HG03060 (cell line): ENCODE measurements at regions not wholly inside any gene's neighbourhood (a gene's known extent, or its start where the extent isn't known, plus 50 kb on each side); places are given as distances from the start of the nearest gene placed in this dataset.

Experiments used
- ATAC-seq: cut with Tn5 transposase; IDR thresholded peaks from one replicate; pipeline ENCODE4 v1.9.1; 2021; ENCODE audit warnings: low read depth, moderate number of reproducible peaks; ENCODE audit not compliant: unreplicated experiment

- no peak for ATAC-seq
These were observed 49.7 kb downstream of the GLI2 start for GRCh38 chr2:120785228-120785966.

GRCh38 chr2:120786038-120786960 is 50.6 kb downstream of the GLI2 start:
- no peak for ATAC-seq

- no peak for ATAC-seq
These were observed 51.6 kb downstream of the GLI2 start for GRCh38 chr2:120787111-120787821.

- ATAC-seq, result no peak
These were observed 52.4 kb downstream of the GLI2 start for GRCh38 chr2:120787822-120788700.

- ATAC-seq, result no peak
These were observed 55.7 kb downstream of the GLI2 start for GRCh38 chr2:120791243-120791961.

- no peak for ATAC-seq
These were observed 56.3 kb downstream of the GLI2 start for GRCh38 chr2:120791962-120792297.

- ATAC-seq, result no peak
These were observed 58.2 kb downstream of the GLI2 start for GRCh38 chr2:120793682-120794403.

- ATAC-seq, result no peak
These were observed 59.0 kb downstream of the GLI2 start for GRCh38 chr2:120794716-120795115.

GRCh38 chr2:120796094-120796493 is 60.4 kb downstream of the GLI2 start:
- ATAC-seq, result no peak

GRCh38 chr2:120797421-120798221 is 62.0 kb downstream of the GLI2 start:
- ATAC-seq, result no peak

GRCh38 chr2:120798567-120799247 is 63.0 kb downstream of the GLI2 start:
- no peak for ATAC-seq

- ATAC-seq, result no peak
These were observed 66.5 kb downstream of the GLI2 start for GRCh38 chr2:120802158-120802557.

- no peak for ATAC-seq
These were observed 67.3 kb downstream of the GLI2 start for GRCh38 chr2:120802867-120803484.

GRCh38 chr2:120803764-120804335 is 68.2 kb downstream of the GLI2 start:
- ATAC-seq, result no peak

GRCh38 chr2:120804459-120804858 is 68.8 kb downstream of the GLI2 start:
- no peak for ATAC-seq

GRCh38 chr2:120805011-120805410 is 69.3 kb downstream of the GLI2 start:
- ATAC-seq, result no peak

- ATAC-seq, result no peak
These were observed 69.9 kb downstream of the GLI2 start for GRCh38 chr2:120805602-120806001.
